WERI-Rb-1 (cell line): ENCODE measurements at regions not wholly inside any gene's neighbourhood (a gene's known extent, or its start where the extent isn't known, plus 50 kb on each side); places are given as distances from the start of the nearest gene placed in this dataset.

Experiments used
- DNase-seq: peaks from one replicate; pipeline ENCODE4 v3.0.0-alpha.2; 2020
- H3K27ac ChIP-seq: fragments of 250-450 bp; sonication (Bioruptor Pico); 2 replicates; pipeline ENCODE4 v1.5.1; 2020; ENCODE audit warnings: mild to moderate bottlenecking, moderate library complexity
- H3K27me3 ChIP-seq: fragments of 250-450 bp; sonication (Bioruptor Pico); 2 replicates; pipeline ENCODE4 v1.5.1; 2021; ENCODE audit warnings: mild to moderate bottlenecking, low read depth, moderate library complexity; ENCODE audit not compliant: insufficient read depth, severe bottlenecking
- H3K36me3 ChIP-seq: fragments of 250-450 bp; sonication (Bioruptor Pico); 2 replicates; pipeline ENCODE4 v1.5.1; 2020; ENCODE audit warnings: mild to moderate bottlenecking, moderate library complexity
- H3K4me3 ChIP-seq: 2 replicates; pipeline ENCODE4 v1.5.1; 2011; ENCODE audit warnings: low read depth, mild to moderate bottlenecking, control low read depth, low read length
- H3K9me3 ChIP-seq: fragments of 250-450 bp; sonication (Bioruptor Pico); 2 replicates; pipeline ENCODE4 v1.5.1; 2021; ENCODE audit warnings: mild to moderate bottlenecking, moderate library complexity; ENCODE audit not compliant: severe bottlenecking
- TF ChIP-seq, protein P1 (sequence below): IDR thresholded peaks from 2 replicates; pipeline ENCODE4 v1.5.1; 2011; ENCODE audit warnings: low read depth, mild to moderate bottlenecking, control low read depth, inconsistent platforms, low read length

DNA sequence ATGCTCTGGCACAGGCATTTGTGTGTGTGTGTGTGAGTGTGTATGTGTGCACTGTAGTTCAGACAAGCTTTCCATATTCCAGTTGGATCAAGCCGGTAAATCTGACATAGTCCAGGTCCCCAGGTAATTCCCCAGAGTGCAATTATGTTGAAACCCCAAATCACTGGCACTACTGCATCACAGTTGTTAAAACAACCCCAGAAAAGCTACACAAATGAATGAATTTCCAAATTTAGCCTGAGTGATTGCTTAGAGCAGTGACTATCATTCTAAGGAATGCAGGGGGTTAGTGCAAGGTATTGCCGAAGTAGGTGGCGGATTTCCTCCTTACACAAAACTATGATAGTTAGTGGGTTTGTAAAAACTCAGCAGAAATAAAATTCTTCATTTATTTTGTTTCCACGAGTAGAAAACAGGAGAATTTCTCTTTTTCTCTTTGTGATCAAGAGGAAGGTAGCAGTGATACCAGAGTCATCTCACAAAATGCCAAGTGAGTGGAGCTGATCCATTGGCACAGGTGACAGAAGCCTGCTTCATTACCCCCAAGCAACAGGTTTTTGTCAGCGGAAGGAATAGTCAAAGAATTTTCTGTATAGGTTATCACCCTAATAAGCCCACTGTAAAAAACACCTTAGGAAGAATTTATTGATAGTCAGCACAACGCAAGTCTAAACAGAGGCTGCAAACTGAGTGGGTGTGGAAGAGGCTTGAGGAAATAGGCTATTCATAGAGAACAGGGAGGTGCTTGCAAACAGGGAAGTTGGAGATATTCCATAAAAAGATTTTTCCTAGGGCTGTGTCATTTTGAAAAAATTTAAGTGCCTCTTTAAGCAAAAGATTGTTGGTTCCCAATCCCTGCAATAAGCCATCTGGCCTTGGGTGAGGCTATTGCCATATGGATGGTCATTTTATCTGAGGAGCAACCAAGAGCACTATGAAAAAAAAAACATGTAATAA lies 385.1 kb downstream of the CHSY3 start:
- H3K9me3 ChIP-seq, result no peaks in the 10 kb centered on the region
- no peaks in the 10 kb centered on the region for H3K27me3 ChIP-seq
- TF ChIP-seq, protein P1, sequence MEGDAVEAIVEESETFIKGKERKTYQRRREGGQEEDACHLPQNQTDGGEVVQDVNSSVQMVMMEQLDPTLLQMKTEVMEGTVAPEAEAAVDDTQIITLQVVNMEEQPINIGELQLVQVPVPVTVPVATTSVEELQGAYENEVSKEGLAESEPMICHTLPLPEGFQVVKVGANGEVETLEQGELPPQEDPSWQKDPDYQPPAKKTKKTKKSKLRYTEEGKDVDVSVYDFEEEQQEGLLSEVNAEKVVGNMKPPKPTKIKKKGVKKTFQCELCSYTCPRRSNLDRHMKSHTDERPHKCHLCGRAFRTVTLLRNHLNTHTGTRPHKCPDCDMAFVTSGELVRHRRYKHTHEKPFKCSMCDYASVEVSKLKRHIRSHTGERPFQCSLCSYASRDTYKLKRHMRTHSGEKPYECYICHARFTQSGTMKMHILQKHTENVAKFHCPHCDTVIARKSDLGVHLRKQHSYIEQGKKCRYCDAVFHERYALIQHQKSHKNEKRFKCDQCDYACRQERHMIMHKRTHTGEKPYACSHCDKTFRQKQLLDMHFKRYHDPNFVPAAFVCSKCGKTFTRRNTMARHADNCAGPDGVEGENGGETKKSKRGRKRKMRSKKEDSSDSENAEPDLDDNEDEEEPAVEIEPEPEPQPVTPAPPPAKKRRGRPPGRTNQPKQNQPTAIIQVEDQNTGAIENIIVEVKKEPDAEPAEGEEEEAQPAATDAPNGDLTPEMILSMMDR, result no peak
- H3K4me3 ChIP-seq, result no peak overlapping the region
- H3K27ac ChIP-seq, result no peak overlapping the region
- DNase-seq, result no peak
- no peaks in the 10 kb centered on the region for H3K36me3 ChIP-seq

DNA sequence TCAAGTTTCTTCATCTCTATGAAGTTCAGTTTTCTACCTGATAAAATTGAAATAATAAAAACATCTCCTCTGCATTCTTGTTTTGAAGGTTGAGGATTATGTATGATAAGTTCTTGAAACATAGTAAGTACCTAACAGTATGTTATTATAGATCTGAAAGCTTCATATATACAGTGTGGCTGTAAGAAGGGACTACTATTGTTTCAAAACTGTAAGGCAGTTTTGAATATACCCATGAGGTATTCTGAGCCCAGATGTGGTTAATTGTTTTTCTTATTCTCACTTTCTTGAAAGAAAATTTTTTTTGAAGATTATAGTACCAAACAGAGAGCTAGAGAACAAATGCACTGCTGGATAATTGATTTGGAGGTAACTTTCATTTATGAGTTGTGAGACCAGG lies 383.2 kb downstream of the CHSY3 start:
- DNase-seq, result no peak
- TF ChIP-seq, protein P1, result no peak
- Histone ChIP-seq H3K4me3 (no peak overlapping the region), H3K27me3 (no peaks in the 10 kb centered on the region), H3K27ac (no peak overlapping the region), H3K9me3 (no peaks in the 10 kb centered on the region), H3K36me3 (no peaks in the 10 kb centered on the region)

DNA sequence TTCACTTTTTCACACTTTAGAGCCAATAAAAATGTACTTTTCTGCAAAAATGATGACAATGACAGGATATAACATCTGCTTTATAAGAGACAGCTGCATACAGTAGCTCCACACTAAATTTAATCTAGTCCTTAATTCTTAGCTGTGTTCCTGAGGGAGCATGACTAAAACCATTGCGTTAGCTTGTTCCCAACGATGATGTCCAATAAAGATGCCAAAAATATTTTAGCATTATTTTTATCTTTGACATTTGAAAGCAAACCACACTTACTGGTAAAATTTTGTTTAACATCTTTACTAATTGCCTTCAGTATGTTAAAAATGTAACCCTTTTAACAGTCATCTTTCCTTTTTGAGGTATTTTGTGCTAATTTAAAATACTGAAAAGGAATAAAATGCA lies 382.7 kb downstream of the CHSY3 start:
- Histone ChIP-seq H3K27ac (no peak overlapping the region), H3K4me3 (no peak overlapping the region), H3K36me3 (no peaks in the 10 kb centered on the region), H3K27me3 (no peaks in the 10 kb centered on the region), H3K9me3 (no peaks in the 10 kb centered on the region)
- no peak for DNase-seq
- TF ChIP-seq, protein P1, result no peak

DNA sequence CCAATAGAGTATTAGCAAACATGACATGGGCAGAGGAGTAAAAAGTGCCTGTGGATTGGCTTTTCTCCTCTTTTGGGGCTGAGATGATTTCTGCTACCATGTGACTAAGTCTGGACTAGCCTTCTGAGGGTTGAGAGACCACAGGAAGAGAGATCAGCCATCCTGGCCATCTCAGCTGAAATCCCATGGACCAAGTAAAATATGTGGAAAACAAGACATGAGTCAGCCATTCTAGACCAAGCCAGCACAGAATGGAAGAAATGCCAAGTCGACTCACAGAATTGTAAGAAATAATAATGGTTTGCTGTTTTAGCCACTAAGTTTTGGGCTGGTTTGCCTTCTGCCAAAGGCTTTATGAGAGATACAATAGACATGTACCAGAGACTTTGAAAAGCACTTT lies 377.8 kb downstream of the CHSY3 start:
- H3K27ac ChIP-seq, result no peak overlapping the region
- TF ChIP-seq, protein P1, result no peak
- H3K36me3 ChIP-seq, result no peaks in the 10 kb centered on the region
- H3K9me3 ChIP-seq, result no peaks in the 10 kb centered on the region
- no peaks in the 10 kb centered on the region for H3K27me3 ChIP-seq
- H3K4me3 ChIP-seq, result no peak overlapping the region
- no peak for DNase-seq

DNA sequence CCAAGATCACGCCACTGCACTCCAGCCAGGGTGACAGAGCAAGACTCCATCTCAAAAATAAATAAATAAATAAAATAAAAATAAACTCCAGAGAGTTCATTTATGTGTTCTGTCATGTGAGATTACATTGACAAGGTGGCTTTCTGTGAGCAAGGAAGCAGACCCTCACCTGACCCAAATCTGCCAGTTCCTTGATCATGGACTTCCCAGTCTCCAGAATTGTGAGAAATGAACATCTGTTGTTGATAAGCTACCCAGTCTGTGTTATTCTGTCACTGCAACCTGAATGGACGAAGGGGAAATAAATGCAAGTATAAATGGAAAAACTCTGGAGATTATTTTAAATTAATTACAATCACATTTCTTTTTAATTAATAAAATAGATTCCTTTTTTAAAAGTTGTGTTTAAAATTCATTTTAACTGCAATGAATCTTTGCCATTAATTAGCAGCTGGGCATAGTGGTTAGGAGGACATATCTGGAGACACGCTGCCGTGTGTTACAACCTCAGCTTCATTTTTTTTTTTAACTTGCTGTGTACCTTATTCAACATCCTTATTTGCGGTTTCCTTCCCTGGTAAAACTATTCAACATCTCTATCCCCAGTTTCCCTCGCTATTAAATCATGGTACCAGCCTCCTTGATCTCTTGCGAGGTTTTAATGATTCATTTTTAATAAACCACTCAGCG lies 376.4 kb downstream of the CHSY3 start:
- Histone ChIP-seq H3K27ac (no peak overlapping the region), H3K36me3 (no peaks in the 10 kb centered on the region), H3K27me3 (no peaks in the 10 kb centered on the region), H3K4me3 (no peak overlapping the region), H3K9me3 (no peaks in the 10 kb centered on the region)
- no peak for DNase-seq
- TF ChIP-seq, protein P1, result no peak
